T-helper 2 cell (primary cell): ENCODE measurements at regions not wholly inside any gene's neighbourhood (a gene's known extent, or its start where the extent isn't known, plus 50 kb on each side); places are given as distances from the start of the nearest gene placed in this dataset.
A peak's percentile ranks its signal among the peaks of the same experiment; 100 is the strongest.
"Not testable (repeated sequence)": the region's sequence is repeated elsewhere in the genome, so short reads cannot be mapped to it uniquely, and the experiment has no call there.

ENCODE experiments used
- DNase-seq, 5 experiments: peaks; one replicate each; pipeline versions ENCODE4 v3.0.0 to v3.0.0-alpha.2; 2012 to 2022

- no peak for DNase-seq
Measured at GRCh38 chr7:153224890-153225289, 465.3 kb downstream of the ACTR3B start.

GRCh38 chr7:153245136-153245535 is 485.6 kb downstream of the ACTR3B start:
- not testable (repeated sequence) for DNase-seq

GRCh38 chr7:153245809-153246208 is 486.3 kb downstream of the ACTR3B start:
- no peak for DNase-seq

- no peak for DNase-seq
Measured at GRCh38 chr7:153247926-153248325, 488.4 kb downstream of the ACTR3B start.

GRCh38 chr7:153258686-153259085 is 499.1 kb downstream of the ACTR3B start:
- no peak for DNase-seq

GRCh38 chr7:153276394-153276793 is 516.8 kb downstream of the ACTR3B start:
- DNase-seq = no peak

GRCh38 chr7:153286763-153287162 is 527.2 kb downstream of the ACTR3B start:
- DNase-seq = no peak

GRCh38 chr7:153290066-153290465 is 530.5 kb downstream of the ACTR3B start:
- DNase-seq = no peak

- DNase-seq = no peak
Measured at GRCh38 chr7:153297141-153297540, 537.6 kb downstream of the ACTR3B start.

- no peak for DNase-seq
Measured at GRCh38 chr7:153301936-153302335, 542.4 kb downstream of the ACTR3B start.

- DNase-seq = no peak
Measured at GRCh38 chr7:153320005-153320404, 560.5 kb downstream of the ACTR3B start.

- DNase-seq = no peak
Measured at GRCh38 chr7:153320681-153321080, 561.1 kb downstream of the ACTR3B start.

GRCh38 chr7:153322991-153323390 is 563.4 kb downstream of the ACTR3B start:
- DNase-seq = no peak

- no peak for DNase-seq
Measured at GRCh38 chr7:153324094-153324493, 564.5 kb downstream of the ACTR3B start.

GRCh38 chr7:153327683-153328082 is 568.1 kb downstream of the ACTR3B start:
- DNase-seq = no peak

GRCh38 chr7:153331427-153331826 is 571.9 kb downstream of the ACTR3B start:
- DNase-seq = no peak

GRCh38 chr7:153354071-153354470 is 594.5 kb downstream of the ACTR3B start:
- DNase-seq = no peak

- no peak for DNase-seq
Measured at GRCh38 chr7:153370092-153370491, 610.5 kb downstream of the ACTR3B start.

GRCh38 chr7:153380636-153381035 is 621.1 kb downstream of the ACTR3B start:
- no peak for DNase-seq

GRCh38 chr7:153381275-153382040 is 621.9 kb downstream of the ACTR3B start:
- DNase-seq = peak in 1 of 5 experiments; percentile 22

GRCh38 chr7:153382641-153383101 is 623.1 kb downstream of the ACTR3B start:
- DNase-seq = no peak

GRCh38 chr7:153383781-153384180 is 624.2 kb downstream of the ACTR3B start:
- DNase-seq = no peak

- DNase-seq = no peak
Measured at GRCh38 chr7:153385502-153385901, 626.0 kb downstream of the ACTR3B start.

GRCh38 chr7:153386556-153386955 is 627.0 kb downstream of the ACTR3B start:
- no peak for DNase-seq

- DNase-seq = no peak
Measured at GRCh38 chr7:153388611-153389010, 629.1 kb downstream of the ACTR3B start.
